ENCODE measurements at regions not wholly inside any gene's neighbourhood (a gene's known extent, or its start where the extent isn't known, plus 50 kb on each side); places are given as distances from the start of the nearest gene placed in this dataset.

GRCh38 chr13:44267980-44268379 lies 105.6 kb upstream of the SERP2 start:
- no peak overlapping the region for H3K4me3 ChIP-seq (ENCODE audit: low read depth, low read length)
- TF ChIP-seq, protein P1, sequence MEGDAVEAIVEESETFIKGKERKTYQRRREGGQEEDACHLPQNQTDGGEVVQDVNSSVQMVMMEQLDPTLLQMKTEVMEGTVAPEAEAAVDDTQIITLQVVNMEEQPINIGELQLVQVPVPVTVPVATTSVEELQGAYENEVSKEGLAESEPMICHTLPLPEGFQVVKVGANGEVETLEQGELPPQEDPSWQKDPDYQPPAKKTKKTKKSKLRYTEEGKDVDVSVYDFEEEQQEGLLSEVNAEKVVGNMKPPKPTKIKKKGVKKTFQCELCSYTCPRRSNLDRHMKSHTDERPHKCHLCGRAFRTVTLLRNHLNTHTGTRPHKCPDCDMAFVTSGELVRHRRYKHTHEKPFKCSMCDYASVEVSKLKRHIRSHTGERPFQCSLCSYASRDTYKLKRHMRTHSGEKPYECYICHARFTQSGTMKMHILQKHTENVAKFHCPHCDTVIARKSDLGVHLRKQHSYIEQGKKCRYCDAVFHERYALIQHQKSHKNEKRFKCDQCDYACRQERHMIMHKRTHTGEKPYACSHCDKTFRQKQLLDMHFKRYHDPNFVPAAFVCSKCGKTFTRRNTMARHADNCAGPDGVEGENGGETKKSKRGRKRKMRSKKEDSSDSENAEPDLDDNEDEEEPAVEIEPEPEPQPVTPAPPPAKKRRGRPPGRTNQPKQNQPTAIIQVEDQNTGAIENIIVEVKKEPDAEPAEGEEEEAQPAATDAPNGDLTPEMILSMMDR (IDR thresholded peaks at IDR 0.05; ENCODE audit: insufficient read depth, low read depth, low read length, missing control alignments), result no peak
- no peak for DNase-seq (ENCODE audit: low read depth)

GRCh38 chr13:44268980-44269379 lies 104.6 kb upstream of the SERP2 start:
- no peak overlapping the region for H3K4me3 ChIP-seq (ENCODE audit: low read depth, low read length)
- no peak for DNase-seq (ENCODE audit: low read depth)
- TF ChIP-seq, protein P1 (IDR thresholded peaks at IDR 0.05; ENCODE audit: insufficient read depth, low read depth, low read length, missing control alignments), result no peak

- no peak for DNase-seq (ENCODE audit: low read depth)
- TF ChIP-seq, protein P1 (IDR thresholded peaks at IDR 0.05; ENCODE audit: insufficient read depth, low read depth, low read length, missing control alignments), result no peak
- H3K4me3 ChIP-seq (ENCODE audit: low read depth, low read length), result no peak overlapping the region
Observed at GRCh38 chr13:44270150-44270549, 103.5 kb upstream of the SERP2 start.

- no peak for DNase-seq (ENCODE audit: low read depth)
- TF ChIP-seq, protein P1 (IDR thresholded peaks at IDR 0.05; ENCODE audit: insufficient read depth, low read depth, low read length, missing control alignments), result no peak
- H3K4me3 ChIP-seq (ENCODE audit: low read depth, low read length), result no peak overlapping the region
Observed at GRCh38 chr13:44271031-44271455, 102.6 kb upstream of the SERP2 start.

DNA sequence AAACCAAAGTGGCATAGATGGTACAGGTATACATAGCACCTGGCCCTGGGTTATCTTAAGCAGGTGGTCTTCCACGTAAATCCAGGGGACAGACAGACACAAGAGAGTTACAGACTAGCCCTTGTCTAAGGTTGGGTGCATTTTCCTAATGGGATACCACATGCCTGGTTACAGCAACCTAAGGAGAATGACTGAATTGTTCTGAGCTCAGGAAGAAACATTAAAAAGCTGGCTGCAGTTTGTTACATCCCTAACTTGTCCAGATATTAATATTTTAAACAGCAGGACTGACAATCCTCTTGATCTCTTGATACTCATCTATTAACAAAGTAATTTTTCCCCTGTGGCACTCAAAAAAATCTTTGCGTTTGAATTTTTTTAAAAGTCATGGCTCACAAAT lies 102.2 kb upstream of the SERP2 start:
- TF ChIP-seq, protein P1 (IDR thresholded peaks at IDR 0.05; ENCODE audit: insufficient read depth, low read depth, low read length, missing control alignments), result no peak
- DNase-seq (ENCODE audit: low read depth), result no peak
- H3K4me3 ChIP-seq (ENCODE audit: low read depth, low read length), result no peak overlapping the region

DNA sequence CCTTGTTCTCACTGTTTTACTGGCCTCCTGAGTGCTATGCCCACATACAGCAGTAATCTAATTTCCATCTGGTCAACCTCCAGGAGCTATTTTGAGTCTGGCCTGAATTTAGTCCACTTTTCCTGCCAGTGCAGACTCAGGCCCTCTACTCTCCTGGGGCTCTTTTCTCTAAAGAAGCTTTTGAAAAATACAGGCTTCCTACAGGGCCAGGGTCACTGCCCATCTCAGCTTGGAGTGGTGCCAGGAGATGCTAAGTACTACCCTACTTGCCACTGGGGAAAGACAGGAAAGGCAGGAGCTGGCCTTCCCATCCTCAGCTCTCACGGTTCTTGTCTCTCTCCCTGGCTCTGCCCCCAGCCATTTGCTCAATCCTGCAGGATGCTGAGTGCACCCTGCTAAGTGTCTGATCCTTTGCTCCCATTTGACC lies 101.7 kb upstream of the SERP2 start:
- TF ChIP-seq, protein P1 (IDR thresholded peaks at IDR 0.05; ENCODE audit: insufficient read depth, low read depth, low read length, missing control alignments), result no peak
- no peak for DNase-seq (ENCODE audit: low read depth)

GRCh38 chr13:44272692-44273091 lies 100.9 kb upstream of the SERP2 start:
- TF ChIP-seq, protein P1 (IDR thresholded peaks at IDR 0.05; ENCODE audit: insufficient read depth, low read depth, low read length, missing control alignments), result no peak
- no peak overlapping the region for H3K4me3 ChIP-seq (ENCODE audit: low read depth, low read length)
- no peak for DNase-seq (ENCODE audit: low read depth)

More for the DNA sequence above, 101.7 kb upstream of the SERP2 start:
- no peak overlapping the region for H3K4me3 ChIP-seq (ENCODE audit: low read depth, low read length)

All from GM12865 (cell line).